ENCODE measurements at regions not wholly inside any gene's neighbourhood (a gene's known extent, or its start where the extent isn't known, plus 50 kb on each side); places are given as distances from the start of the nearest gene placed in this dataset.

GRCh38 chr7:42345478-42346299 lies 108.7 kb upstream of the GLI3 start:
- no peak for TF ChIP-seq POLR2AphosphoS5 (IDR thresholded peaks at IDR 0.05)
- no peak for TF ChIP-seq CTCF (IDR thresholded peaks at IDR 0.05)
- no peak for TF ChIP-seq POLR2A (IDR thresholded peaks at IDR 0.05)
- no peak for TF ChIP-seq EP300 (IDR thresholded peaks at IDR 0.05; ENCODE audit: low read depth)

All from transverse colon (tissue), 4 donors.